LNCAP (cell line): ENCODE measurements at regions not wholly inside any gene's neighbourhood (a gene's known extent, or its start where the extent isn't known, plus 50 kb on each side); places are given as distances from the start of the nearest gene placed in this dataset.

ENCODE experiments used
- CTCF ChIP-seq: fragments of 450-650 bp; IDR thresholded peaks from 2 replicates; pipeline ENCODE4 v1.5.1; 2017; ENCODE audit warnings: mild to moderate bottlenecking

GRCh38 chr7:85851571-85852193 is 664.8 kb upstream of the SEMA3D start:
- TF ChIP-seq CTCF, result peak; percentile 61

GRCh38 chr7:85850381-85850780 is 663.5 kb upstream of the SEMA3D start:
- no peak for TF ChIP-seq CTCF

GRCh38 chr7:85840554-85840953 is 653.7 kb upstream of the SEMA3D start:
- TF ChIP-seq CTCF, result no peak

GRCh38 chr7:85833066-85833465 is 646.2 kb upstream of the SEMA3D start:
- no peak for TF ChIP-seq CTCF

- TF ChIP-seq CTCF, result no peak
Observed at GRCh38 chr7:85830982-85831381, 644.1 kb upstream of the SEMA3D start.

- peak; percentile 56 for TF ChIP-seq CTCF
Observed at GRCh38 chr7:85829817-85830432, 643.1 kb upstream of the SEMA3D start.

GRCh38 chr7:85829176-85829575 is 642.3 kb upstream of the SEMA3D start:
- TF ChIP-seq CTCF, result no peak
